ENCODE measurements at regions not wholly inside any gene's neighbourhood (a gene's known extent, or its start where the extent isn't known, plus 50 kb on each side); places are given as distances from the start of the nearest gene placed in this dataset.
A peak's percentile ranks its signal among the peaks of the same experiment; 100 is the strongest.

GRCh38 chr3:87175732-87176131 is 51.4 kb upstream of the CHMP2B start:
- no peak for DNase-seq (ENCODE audit: low spot score)

DNA sequence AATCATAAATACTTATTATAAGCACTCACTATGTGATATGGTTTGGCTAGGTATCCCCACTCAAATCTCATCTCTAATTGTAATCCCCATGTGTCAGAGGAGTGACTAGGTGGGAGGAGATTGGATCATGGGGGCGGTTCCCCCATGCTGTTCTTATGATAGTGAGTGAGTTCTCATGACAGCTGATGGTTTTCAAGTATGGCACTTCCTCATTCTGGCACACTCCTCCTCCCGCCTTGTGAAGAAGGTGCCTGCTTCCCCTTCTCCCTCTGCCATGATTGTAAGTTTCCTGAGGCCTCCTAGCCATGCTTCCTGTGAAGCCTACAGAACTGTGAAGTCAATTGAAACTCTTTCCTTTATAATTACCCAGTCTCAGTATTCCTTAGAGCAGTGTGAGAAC is 53.3 kb upstream of the CHMP2B start:
- DNase-seq (ENCODE audit: low spot score), result no peak

- no peak for DNase-seq (ENCODE audit: low spot score)
These were observed 54.0 kb upstream of the CHMP2B start for GRCh38 chr3:87173071-87173470.

- DNase-seq (ENCODE audit: low spot score), result peak; percentile 67
These were observed 59.3 kb upstream of the CHMP2B start for GRCh38 chr3:87167628-87168456.

- no peak for DNase-seq (ENCODE audit: low spot score)
These were observed 62.9 kb upstream of the CHMP2B start for GRCh38 chr3:87164245-87164644.

- no peak for DNase-seq (ENCODE audit: low spot score)
These were observed 65.3 kb upstream of the CHMP2B start for GRCh38 chr3:87161851-87162250.

GRCh38 chr3:87161417-87161816 is 65.7 kb upstream of the CHMP2B start:
- no peak for DNase-seq (ENCODE audit: low spot score)

- no peak for DNase-seq (ENCODE audit: low spot score)
These were observed 66.1 kb upstream of the CHMP2B start for GRCh38 chr3:87161013-87161412.

GRCh38 chr3:87158823-87159222 is 68.3 kb upstream of the CHMP2B start:
- DNase-seq (ENCODE audit: low spot score), result no peak

GRCh38 chr3:87148020-87148419 is 79.1 kb upstream of the CHMP2B start:
- no peak for DNase-seq (ENCODE audit: low spot score)

GRCh38 chr3:87147562-87147961 is 79.5 kb upstream of the CHMP2B start:
- no peak for DNase-seq (ENCODE audit: low spot score)

- no peak for DNase-seq (ENCODE audit: low spot score)
These were observed 81.6 kb upstream of the CHMP2B start for GRCh38 chr3:87145553-87145952.

GRCh38 chr3:87136066-87136596 is 91.0 kb upstream of the CHMP2B start:
- DNase-seq (ENCODE audit: low spot score), result no peak

DNA sequence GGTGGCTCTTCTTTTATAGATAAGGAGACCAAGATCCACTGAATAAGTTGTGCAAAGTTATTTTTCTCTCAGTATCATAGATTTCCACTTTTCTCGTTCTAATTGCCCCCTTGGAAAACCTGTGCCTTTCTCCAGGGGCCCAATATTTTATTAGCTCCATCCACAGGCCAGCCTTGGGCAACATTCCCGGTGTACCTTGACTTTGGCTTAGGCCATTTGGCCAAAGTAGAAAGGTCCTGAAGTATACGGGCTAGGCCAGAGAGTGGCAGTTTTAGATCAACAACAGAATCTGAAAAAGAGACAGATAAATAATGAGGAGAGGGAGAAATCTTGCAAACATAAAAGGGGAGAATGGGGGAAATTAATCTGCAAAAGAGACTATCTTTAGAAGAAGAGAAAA is 91.7 kb upstream of the CHMP2B start:
- no peak for DNase-seq (ENCODE audit: low spot score)

DNA sequence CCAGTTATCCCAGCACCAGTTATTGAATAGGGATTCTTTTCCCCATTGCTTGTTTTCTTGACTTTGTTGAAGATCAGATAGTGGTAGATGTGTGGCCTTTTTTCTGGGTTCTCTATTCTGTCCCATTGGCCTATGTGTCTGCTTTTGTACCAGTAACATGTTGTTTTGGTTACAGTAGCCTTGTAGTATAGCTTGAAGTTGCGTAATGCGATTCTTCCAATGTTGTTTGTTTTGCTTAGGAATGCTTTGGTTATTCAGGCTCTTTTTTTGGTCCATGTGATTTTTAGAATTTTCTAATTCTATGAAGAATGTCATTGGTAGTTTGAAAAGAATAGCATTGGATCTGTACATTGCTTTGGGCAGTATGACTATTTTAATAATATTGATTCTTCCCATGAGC is 94.3 kb upstream of the CHMP2B start:
- DNase-seq (ENCODE audit: low spot score), result no peak

GRCh38 chr3:87128006-87128405 is 99.1 kb upstream of the CHMP2B start:
- no peak for DNase-seq (ENCODE audit: low spot score)

DNA sequence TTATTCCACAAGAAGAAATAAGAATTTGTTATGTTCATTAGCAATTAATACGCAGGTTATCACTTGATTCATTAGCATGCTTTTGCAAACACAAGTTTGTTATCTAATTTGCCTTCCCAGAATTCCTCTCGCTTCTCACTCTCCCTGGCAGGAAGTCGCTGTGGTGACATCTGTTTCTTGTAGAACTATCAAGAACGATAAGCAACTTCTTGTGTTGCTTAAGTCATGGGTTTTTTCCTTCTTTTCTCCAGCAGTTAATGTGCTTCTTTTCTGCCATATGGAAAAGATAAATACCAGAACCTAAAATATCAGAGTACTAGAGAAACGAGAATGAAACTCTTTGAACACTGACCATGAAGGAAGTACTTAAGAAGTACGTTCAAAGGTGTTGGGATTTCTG is 99.8 kb upstream of the CHMP2B start:
- DNase-seq (ENCODE audit: low spot score), result peak; percentile 5

GRCh38 chr3:87126321-87126720 is 100.8 kb upstream of the CHMP2B start:
- peak; percentile 9 for DNase-seq (ENCODE audit: low spot score)

GRCh38 chr3:87125116-87125515 is 102.0 kb upstream of the CHMP2B start:
- DNase-seq (ENCODE audit: low spot score), result no peak

GRCh38 chr3:87122766-87123165 is 104.3 kb upstream of the CHMP2B start:
- no peak for DNase-seq (ENCODE audit: low spot score)

DNA sequence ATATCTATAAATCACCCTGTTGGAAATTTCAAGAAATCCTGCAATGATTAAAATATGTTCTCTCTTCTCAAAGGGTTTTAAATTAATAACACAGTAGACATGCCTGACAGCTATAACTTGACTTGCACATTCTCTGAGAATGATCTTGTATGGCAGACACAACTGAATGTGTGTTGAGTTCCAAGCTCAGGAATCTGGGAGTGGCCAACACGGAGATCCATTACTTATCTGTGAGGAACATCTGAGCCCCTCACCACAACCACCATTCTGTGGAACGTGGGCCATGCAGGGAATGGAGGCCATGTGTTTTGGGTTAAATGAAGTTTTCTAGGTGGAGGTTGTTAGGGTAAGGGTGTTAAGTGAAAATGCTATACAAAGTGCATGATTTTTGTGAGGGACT is 105.3 kb upstream of the CHMP2B start:
- no peak for DNase-seq (ENCODE audit: low spot score)

- no peak for DNase-seq (ENCODE audit: low spot score)
These were observed 106.2 kb upstream of the CHMP2B start for GRCh38 chr3:87120881-87121280.

GRCh38 chr3:87120236-87120635 is 106.9 kb upstream of the CHMP2B start:
- no peak for DNase-seq (ENCODE audit: low spot score)

DNA sequence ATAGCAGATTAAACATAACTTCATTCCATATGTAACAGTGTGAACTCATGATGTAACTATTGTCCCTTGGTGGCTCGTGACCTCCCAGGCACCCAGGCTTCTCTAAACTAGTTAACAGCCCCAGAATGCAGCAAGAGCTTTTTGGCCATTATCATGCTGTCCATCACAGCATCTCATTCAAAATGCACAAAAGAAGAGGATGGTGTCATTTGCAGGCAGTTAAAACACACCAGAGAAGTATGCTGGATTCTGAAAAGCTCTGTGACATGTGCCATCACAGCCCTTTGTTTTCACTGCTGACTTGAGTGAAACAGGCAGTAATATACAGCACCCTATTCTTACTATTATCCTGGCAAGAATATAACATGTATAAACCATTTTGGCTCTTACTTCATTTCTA is 117.6 kb upstream of the CHMP2B start:
- no peak for DNase-seq (ENCODE audit: low spot score)

Measured in umbilical cord (tissue), 1 donor.